DMS 273 treated with DMSO at 0.1 percent for 48 hours (cell line): ENCODE measurements at regions not wholly inside any gene's neighbourhood (a gene's known extent, or its start where the extent isn't known, plus 50 kb on each side); places are given as distances from the start of the nearest gene placed in this dataset.

Experiments used
- DNase-seq: peaks from one replicate; lab custom pipeline; 2025; lab: John Stamatoyannopoulos, UW

GRCh38 chr20:20881808-20882207, 169.4 kb upstream of the RALGAPA2 start:
- no peak for DNase-seq

- no peak for DNase-seq
Observed at GRCh38 chr20:20877079-20877478, 164.6 kb upstream of the RALGAPA2 start.

DNA sequence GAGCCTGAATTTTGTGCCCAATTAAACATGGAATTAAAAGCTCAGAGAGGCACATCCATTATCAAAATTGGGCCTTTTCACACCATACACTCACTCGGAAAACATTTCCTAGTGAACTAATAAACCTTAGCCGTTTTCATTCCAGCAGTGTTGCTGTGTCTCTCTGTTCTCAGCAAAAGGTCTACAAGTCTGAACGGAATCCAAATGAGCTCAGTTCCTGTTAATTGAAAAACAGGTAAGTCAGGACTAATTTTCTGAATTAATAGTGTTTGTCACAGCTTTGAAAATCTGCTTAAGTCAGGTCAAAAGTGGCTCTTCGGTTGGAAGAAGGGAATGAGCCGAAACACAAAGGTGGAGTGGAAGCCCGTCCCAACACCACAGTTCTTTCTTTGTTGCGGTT, 163.3 kb upstream of the RALGAPA2 start:
- DNase-seq, result no peak

GRCh38 chr20:20872428-20872827, 160.0 kb upstream of the RALGAPA2 start:
- no peak for DNase-seq

- DNase-seq, result no peak
Observed at GRCh38 chr20:20869161-20869775, 156.8 kb upstream of the RALGAPA2 start.

- DNase-seq, result peak; percentile 45
Observed at GRCh38 chr20:20864351-20865096, 152.1 kb upstream of the RALGAPA2 start.

DNA sequence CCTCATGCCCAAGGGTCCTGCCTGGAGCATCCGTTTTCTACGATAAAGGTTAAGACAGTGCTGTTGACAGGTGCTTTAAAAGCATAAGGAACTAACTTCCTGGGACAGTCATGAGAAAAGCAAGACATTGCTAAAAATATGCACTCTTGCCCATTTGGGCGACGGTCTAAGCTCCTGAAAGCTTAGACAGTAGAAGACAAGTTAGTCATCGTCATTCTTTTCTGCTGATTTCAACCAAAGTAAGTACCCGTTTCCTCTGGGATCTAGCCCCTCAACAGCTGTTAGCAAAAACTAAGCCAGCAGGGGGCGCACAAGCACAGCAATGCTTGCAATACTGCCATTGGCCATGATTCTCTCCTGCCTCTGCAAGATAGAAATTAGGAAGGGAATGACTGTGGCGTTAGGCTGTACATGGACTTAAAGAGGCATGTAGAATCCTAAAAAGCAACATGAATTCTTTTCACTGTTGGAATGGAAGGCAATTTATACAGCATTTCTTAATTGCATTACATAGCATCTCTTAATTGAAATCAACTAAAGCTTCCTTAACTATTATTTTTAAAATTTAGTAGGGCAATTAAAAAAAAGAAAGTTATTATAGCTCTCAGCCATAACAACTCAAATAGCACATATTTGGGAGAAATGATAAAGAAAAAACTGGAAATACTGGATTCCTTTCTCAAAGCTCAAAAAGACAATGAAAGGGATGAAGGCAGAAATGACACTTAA, 147.8 kb upstream of the RALGAPA2 start:
- DNase-seq, result peak; percentile 64

- DNase-seq, result no peak
Observed at GRCh38 chr20:20859510-20859909, 147.1 kb upstream of the RALGAPA2 start.

DNA sequence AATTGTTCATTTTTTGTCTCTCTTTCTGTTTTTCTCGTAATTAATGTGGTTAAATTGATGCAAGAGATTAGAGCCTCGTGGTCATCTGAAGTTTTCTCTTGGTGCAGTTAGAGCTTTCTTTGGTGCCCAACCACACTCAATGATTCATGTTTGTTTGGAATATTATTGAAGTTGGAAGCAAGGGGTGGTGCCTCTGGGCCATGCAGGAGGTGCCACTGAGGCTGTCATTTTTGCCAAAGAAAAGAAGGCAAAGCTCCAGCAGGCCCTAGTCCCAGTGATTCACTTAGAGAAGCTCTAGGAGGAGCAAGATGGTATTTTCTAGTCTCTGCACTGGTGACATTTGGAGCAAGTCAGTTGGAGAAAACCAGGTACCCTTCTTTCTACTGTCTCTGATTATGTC, 144.5 kb upstream of the RALGAPA2 start:
- no peak for DNase-seq

- DNase-seq, result no peak
Observed at GRCh38 chr20:20856306-20856705, 143.9 kb upstream of the RALGAPA2 start.

DNA sequence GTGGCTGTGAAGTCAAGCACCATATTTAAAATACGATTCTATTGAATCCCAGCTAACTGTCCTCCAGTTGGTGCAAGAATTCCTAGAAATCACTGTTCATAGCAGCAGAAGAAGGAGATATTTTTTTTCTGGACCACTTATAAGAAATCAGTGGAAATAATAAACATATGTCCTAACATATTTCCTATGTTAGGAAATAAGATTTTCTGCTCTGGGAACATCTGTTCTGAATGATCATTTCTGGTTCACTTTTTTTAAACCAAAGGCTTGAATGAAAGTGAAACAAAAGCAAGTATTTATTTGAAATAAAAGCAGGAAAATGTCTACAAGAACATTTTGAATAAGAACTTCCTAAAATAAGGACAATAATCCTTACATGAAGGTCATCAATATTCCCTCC, 138.9 kb upstream of the RALGAPA2 start:
- DNase-seq, result no peak

- DNase-seq, result no peak
Observed at GRCh38 chr20:20850407-20850806, 138.0 kb upstream of the RALGAPA2 start.

DNA sequence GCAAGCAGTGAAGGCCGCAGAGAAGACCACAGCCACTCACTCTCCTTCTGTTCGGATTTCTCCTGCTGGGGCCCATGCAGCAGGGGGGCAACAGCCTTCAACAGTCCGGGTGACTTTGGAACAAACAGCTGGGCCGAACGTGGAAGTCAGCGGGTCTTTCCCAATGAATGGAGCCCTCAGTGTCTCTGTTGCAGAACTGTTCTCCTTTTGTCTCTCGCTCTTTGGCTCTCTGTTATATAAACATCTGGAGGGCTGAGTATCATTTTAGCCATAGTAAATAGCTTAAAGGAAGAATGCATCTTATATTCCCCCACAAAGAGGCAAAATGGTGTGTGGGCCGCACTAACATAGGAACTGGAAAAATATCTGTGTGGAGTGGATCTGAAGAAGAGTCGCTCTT, 136.7 kb upstream of the RALGAPA2 start:
- no peak for DNase-seq

GRCh38 chr20:20847814-20848213, 135.4 kb upstream of the RALGAPA2 start:
- no peak for DNase-seq

DNA sequence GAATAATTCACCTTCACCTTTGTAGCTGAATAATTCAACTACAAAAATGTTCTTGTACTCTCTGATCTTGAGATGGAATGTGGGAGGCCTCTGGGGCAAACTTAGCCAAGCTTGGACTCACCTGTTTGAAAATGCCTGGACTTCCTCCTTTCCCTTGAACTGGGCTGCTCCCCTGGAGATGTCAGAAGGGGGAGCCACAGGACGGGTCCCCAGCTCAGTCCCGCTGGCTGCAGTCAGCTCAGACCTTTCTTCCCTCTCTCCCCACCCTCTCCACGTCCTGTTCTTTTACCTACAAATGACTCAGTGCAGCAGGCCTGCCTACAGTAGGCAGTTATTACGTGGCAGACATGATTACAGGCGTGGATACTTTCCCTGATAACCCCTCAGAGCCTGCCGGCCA, 131.5 kb upstream of the RALGAPA2 start:
- DNase-seq, result no peak

DNA sequence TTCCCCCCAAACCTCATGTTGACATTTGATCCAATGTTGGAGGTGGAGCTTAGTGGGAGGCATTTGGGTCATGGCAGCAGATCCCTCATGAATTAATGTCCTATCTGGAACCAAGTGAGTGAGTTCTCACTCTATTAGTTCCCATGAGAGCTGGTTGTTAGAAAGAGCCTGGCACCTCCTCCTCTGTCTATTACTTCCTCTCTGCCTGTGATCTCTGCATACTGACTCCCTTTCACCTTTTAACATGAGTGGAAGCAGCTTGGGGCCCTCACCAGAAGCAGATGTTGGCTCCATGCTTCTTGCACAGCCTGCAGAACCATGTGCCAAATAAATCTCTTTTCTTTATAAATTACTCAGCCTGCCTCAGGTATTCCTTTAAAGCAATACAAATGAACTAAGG, 127.3 kb upstream of the RALGAPA2 start:
- DNase-seq, result no peak

DNA sequence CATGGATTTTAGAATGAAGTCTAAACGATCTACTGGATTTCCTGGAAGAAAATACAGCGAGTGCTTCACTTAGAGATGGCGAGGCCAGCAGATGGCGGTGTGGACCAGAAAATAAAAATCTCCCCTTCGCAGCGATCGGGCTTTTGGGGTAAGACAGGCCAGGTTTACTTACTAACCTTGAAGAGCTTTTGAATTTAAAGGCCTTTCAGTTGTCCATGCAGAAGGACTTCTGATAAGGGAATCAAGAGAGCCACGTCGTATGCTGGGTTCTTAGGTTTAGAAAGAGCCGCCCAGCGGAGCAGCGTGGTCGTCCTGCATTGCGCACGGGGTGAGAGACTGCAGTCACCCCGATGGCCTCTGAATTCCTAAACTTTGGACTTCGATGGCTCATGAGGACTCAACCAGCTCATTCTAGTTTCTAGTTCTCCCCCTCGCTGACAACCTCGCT, 125.2 kb upstream of the RALGAPA2 start:
- DNase-seq, result peak; percentile 30

- no peak for DNase-seq
Observed at GRCh38 chr20:20836836-20837235, 124.4 kb upstream of the RALGAPA2 start.

DNA sequence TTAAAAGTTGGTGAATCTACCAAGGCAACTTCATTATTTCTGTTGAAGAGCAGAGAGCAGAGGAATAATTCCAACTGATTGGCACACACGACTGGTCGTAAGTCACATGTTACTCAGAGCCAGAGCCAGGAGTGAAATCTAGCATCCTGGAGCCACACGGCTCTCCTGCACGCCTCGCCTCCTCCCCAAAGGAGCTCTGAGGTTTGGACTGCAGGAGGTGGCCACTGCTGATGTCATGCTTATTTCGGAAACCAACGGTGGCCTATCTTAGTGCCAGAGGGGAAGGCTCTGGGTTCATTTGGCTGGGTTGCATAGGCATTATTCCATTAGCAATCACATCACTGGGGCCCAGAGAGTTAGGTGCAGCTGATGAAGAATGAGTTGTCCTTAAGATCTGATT, 123.5 kb upstream of the RALGAPA2 start:
- no peak for DNase-seq

DNA sequence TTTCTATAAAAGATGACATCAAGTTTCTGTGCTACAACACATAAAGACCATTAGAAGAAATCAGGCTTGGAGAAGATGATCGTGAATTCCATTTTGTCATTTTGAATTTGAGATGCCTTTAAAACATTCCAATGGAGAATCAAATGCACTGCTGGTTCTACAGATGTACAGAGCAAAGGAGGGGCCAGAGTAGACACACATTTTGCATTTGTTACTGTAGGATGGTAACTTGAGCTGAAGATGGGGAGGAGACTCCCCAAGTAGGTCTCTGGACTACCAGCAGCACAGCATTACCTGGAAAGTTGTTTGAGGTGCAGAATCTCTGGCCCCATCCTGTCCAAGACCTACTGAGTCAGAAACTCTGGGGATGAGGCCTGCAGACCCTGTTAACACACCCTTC, 121.6 kb upstream of the RALGAPA2 start:
- DNase-seq, result no peak

GRCh38 chr20:20832715-20833114, 120.3 kb upstream of the RALGAPA2 start:
- DNase-seq, result no peak

DNA sequence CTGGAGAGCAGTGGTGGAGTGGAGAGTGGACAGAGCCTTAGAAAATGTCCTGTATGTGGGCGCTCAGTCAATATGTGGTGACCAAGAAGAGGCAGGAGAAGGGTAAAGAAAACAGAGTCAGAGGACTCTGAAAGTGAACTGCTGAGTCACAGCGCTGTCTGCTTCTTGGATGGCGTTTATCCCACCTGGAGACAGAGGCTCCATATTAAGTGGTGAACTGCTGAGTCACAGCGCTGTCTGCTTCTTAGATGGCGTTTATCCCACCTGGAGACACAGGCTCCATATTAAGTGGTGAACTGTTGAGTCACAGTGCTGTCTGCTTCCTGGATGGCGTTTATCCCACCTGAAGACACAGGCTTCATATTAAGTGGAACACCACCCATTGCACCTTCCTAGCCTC, 119.3 kb upstream of the RALGAPA2 start:
- DNase-seq, result no peak

DNA sequence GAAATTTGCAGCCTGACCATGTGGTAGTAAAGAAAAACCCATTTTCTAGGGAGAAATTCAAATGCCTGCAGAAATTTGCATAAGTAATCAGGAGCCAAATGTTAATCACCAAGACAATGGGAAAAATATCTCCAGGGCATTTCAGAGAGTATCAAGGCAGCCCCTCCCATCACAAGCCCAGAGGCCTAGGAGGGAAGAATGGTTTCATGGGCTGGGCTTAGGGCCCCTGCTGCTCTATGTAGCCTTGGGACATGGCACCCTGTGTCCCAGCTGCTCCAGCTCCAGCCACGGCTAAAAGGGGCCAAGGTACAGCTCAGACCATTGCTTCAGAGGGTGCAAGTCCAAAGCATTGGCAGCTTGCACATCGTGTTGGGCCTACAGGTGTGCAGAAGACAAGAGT, 117.2 kb upstream of the RALGAPA2 start:
- DNase-seq, result no peak
